Keratinocyte (primary cell): ENCODE measurements at regions not wholly inside any gene's neighbourhood (a gene's known extent, or its start where the extent isn't known, plus 50 kb on each side); places are given as distances from the start of the nearest gene placed in this dataset.

ENCODE experiments used
- DNase-seq: peaks from one replicate; pipeline ENCODE4 v3.0.0-alpha.2; 2011; ENCODE audit warnings: low read depth, missing footprints, low spot score
- FAIRE-seq: peaks from 2 replicates; lab custom pipeline; 2011; peaks lifted over from hg19 to GRCh38; lab: Jason Lieb, UNC
- H2AFZ ChIP-seq: 2 replicates; pipeline ENCODE4 v1.6.0; 2012; ENCODE audit warnings: low read length, control low read depth, inconsistent platforms; ENCODE audit not compliant: control insufficient read depth
- H3K27ac ChIP-seq: 2 replicates; pipeline ENCODE4 v1.5.1; 2011; ENCODE audit warnings: low read length; ENCODE audit not compliant: control insufficient read depth, insufficient read depth
- H3K27me3 ChIP-seq: 3 replicates; pipeline ENCODE4 v1.6.0; 2011; ENCODE audit warnings: low read length; ENCODE audit not compliant: control insufficient read depth, insufficient read depth; ENCODE audit errors: extremely low read depth
- H3K36me3 ChIP-seq, 2 experiments: 2 replicates in 1 of 2; 3 replicates in 1 of 2; pipeline ENCODE4 v1.5.1; 2011; ENCODE audit warnings: low read length in 2 of 2, mild to moderate bottlenecking in 1 of 2; ENCODE audit not compliant: control insufficient read depth in 2 of 2, insufficient read depth in 2 of 2; ENCODE audit errors: extremely low read depth in 1 of 2
- H3K4me1 ChIP-seq: 3 replicates; pipeline ENCODE4 v1.5.1; 2011; ENCODE audit warnings: low read length; ENCODE audit not compliant: control insufficient read depth, insufficient read depth; ENCODE audit errors: extremely low read depth
- H3K4me2 ChIP-seq: 3 replicates; pipeline ENCODE4 v1.6.0; 2011; ENCODE audit warnings: low read depth, low read length; ENCODE audit not compliant: control insufficient read depth, insufficient read depth; ENCODE audit errors: extremely low read depth
- H3K4me3 ChIP-seq, 3 experiments: fragments of 200-600 bp in 1 of 3; sonication (generic) in 1 of 3; 2 replicates in 2 of 3; 3 replicates in 1 of 3; pipeline ENCODE4 v1.5.1; 2011 to 2016; ENCODE audit warnings: low read length in 3 of 3, mild to moderate bottlenecking in 3 of 3, control low read depth in 2 of 3, inconsistent platforms in 1 of 3, low read depth in 1 of 3, mixed read lengths in 1 of 3, mixed run types in 1 of 3, moderate library complexity in 1 of 3; ENCODE audit not compliant: control insufficient read depth in 2 of 3, insufficient read depth in 2 of 3; ENCODE audit errors: extremely low read depth in 1 of 3
- H3K79me2 ChIP-seq: 2 replicates; pipeline ENCODE4 v1.6.0; 2012; ENCODE audit warnings: low read length; ENCODE audit not compliant: control insufficient read depth, insufficient read depth
- H3K9ac ChIP-seq: 3 replicates; pipeline ENCODE4 v1.6.0; 2011; ENCODE audit warnings: low read length; ENCODE audit not compliant: control insufficient read depth, insufficient read depth; ENCODE audit errors: extremely low read depth
- H3K9me1 ChIP-seq: 3 replicates; pipeline ENCODE4 v1.6.0; 2011; ENCODE audit warnings: low read length; ENCODE audit not compliant: control insufficient read depth, insufficient read depth; ENCODE audit errors: extremely low read depth
- H3K9me3 ChIP-seq: 2 replicates; pipeline ENCODE4 v1.5.1; 2012; ENCODE audit warnings: low read depth, low read length; ENCODE audit not compliant: control insufficient read depth
- H4K20me1 ChIP-seq: 3 replicates; pipeline ENCODE4 v1.6.0; 2011; ENCODE audit warnings: low read length; ENCODE audit not compliant: control insufficient read depth, insufficient read depth; ENCODE audit errors: extremely low read depth
- CTCF ChIP-seq, 3 experiments: IDR thresholded peaks in 1 of 3; conservative IDR thresholded peaks in 1 of 3; optimal IDR thresholded peaks in 1 of 3; 2 replicates in 2 of 3; 3 replicates in 1 of 3; pipeline versions ENCODE3 to v1.5.1; 2011; ENCODE audit warnings: low read length in 3 of 3, mild to moderate bottlenecking in 3 of 3, moderate library complexity in 2 of 3, control low read depth in 1 of 3, inconsistent platforms in 1 of 3; ENCODE audit not compliant: insufficient read depth in 2 of 3; ENCODE audit errors: extremely low read depth in 1 of 3
- EZH2 ChIP-seq: IDR thresholded peaks from one replicate; pipeline ENCODE4 v1.6.1; 2012; ENCODE audit warnings: inconsistent platforms, mild to moderate bottlenecking, low read length, moderate library complexity
- dilution Hi-C: fragments of 300-500 bp; cut with MboI; formaldehyde crosslinking; loops from one replicate; pipeline ENCODE4 v1.7.0; 2020; ENCODE audit warnings: low sequenced_read_pairs; ENCODE audit not compliant: extremely low pct_ligation_motif_present

- FAIRE-seq, result no peak
- H3K4me1 ChIP-seq, result no peaks in the 10 kb centered on the region
Measured at GRCh38 chr2:41379496-41380221, 668.2 kb upstream of the PKDCC start.

GRCh38 chr2:41381701-41382100, 666.1 kb upstream of the PKDCC start:
- Histone ChIP-seq H3K4me2 (no peak overlapping the region), H3K9me3 (no peaks in the 10 kb centered on the region), H2AFZ (no peak overlapping the region), H3K27me3 (no peaks in the 10 kb centered on the region), H3K79me2 (no peaks in the 10 kb centered on the region), H3K27ac (no peak overlapping the region), H3K9ac (no peak overlapping the region), H3K36me3 (no peaks in the 10 kb centered on the region), H3K4me1 (no peaks in the 10 kb centered on the region), H4K20me1 (no peaks in the 10 kb centered on the region), H3K4me3 (no peak overlapping the region), H3K9me1 (no peaks in the 10 kb centered on the region)
- no peak for DNase-seq
- no peak for FAIRE-seq
- dilution Hi-C loops, result no loop called here
- TF ChIP-seq EZH2, result no peak
- no peak for TF ChIP-seq CTCF (optimal IDR thresholded peaks at IDR 0.05 in 1 of 3, IDR thresholded peaks at IDR 0.05 in 1 of 3, conservative IDR thresholded peaks at IDR 0.05 in 1 of 3; ENCODE audit: extremely low read depth in 1 of 3, insufficient read depth in 2 of 3, low read length in 3 of 3)

More at GRCh38 chr2:41379496-41380221, 668.2 kb upstream of the PKDCC start:
- Histone ChIP-seq H3K4me2 (no peak overlapping the region), H3K27me3 (no peaks in the 10 kb centered on the region), H4K20me1 (no peaks in the 10 kb centered on the region), H3K9ac (no peak overlapping the region), H3K27ac (no peak overlapping the region), H3K9me3 (no peaks in the 10 kb centered on the region), H3K36me3 (no peaks in the 10 kb centered on the region), H3K79me2 (no peaks in the 10 kb centered on the region), H3K4me3 (no peak overlapping the region), H3K9me1 (no peaks in the 10 kb centered on the region), H2AFZ (no peak overlapping the region)
- no peak for DNase-seq
- dilution Hi-C loops, result no loop called here
- no peak for TF ChIP-seq EZH2
- TF ChIP-seq CTCF (optimal IDR thresholded peaks at IDR 0.05 in 1 of 3, IDR thresholded peaks at IDR 0.05 in 1 of 3, conservative IDR thresholded peaks at IDR 0.05 in 1 of 3; ENCODE audit: extremely low read depth in 1 of 3, insufficient read depth in 2 of 3, low read length in 3 of 3), result no peak
